Thyroid gland (tissue), 4 donors: ENCODE measurements at regions not wholly inside any gene's neighbourhood (a gene's known extent, or its start where the extent isn't known, plus 50 kb on each side); places are given as distances from the start of the nearest gene placed in this dataset.

Source experiments
- DNase-seq, 2 donors: peaks; one replicate each; pipeline ENCODE4 v3.0.0-alpha.2; 2019
- H3K27ac ChIP-seq, 3 donors: fragments of 200-600 bp; sonication (generic); 1 replicate in 2 of 3; 2 replicates in 1 of 3; pipeline ENCODE4 v1.5.1; 2016 to 2019; ENCODE audit warnings: mild to moderate bottlenecking in 1 of 3, moderate library complexity in 1 of 3
- H3K27me3 ChIP-seq: fragments of 200-600 bp; sonication (generic); one replicate; pipeline ENCODE4 v1.5.1; 2019
- H3K36me3 ChIP-seq, 2 donors: fragments of 200-600 bp; sonication (generic); one replicate each; pipeline ENCODE4 v1.5.1; 2016 to 2019
- H3K4me1 ChIP-seq, 2 donors: fragments of 200-600 bp; sonication (generic); one replicate each; pipeline ENCODE4 v1.5.1; 2017 to 2019
- H3K4me3 ChIP-seq, 3 donors: fragments of 200-600 bp; sonication (generic); replicated peaks in 1 of 3; 1 replicate in 2 of 3; 2 replicates in 1 of 3; pipeline ENCODE4 v1.5.1; 2016; ENCODE audit warnings: mild to moderate bottlenecking in 1 of 3
- H3K9me3 ChIP-seq: fragments of 200-600 bp; sonication (generic); one replicate; pipeline ENCODE4 v1.5.1; 2017
- CTCF ChIP-seq, 6 experiments: fragments of 200-600 bp in 3 of 6; fragments of 450-650 bp in 3 of 6; sonication (generic) in 3 of 6; IDR thresholded peaks; one replicate each; pipeline ENCODE4 v1.5.1; 2016 to 2019; ENCODE audit warnings: antibody characterized with exemption in 6 of 6, mild to moderate bottlenecking in 2 of 6, inconsistent platforms in 1 of 6, moderate library complexity in 1 of 6
- POLR2A ChIP-seq, 2 donors: fragments of 450-650 bp; IDR thresholded peaks; one replicate each; pipeline ENCODE4 v1.6.1; 2017; ENCODE audit warnings: antibody characterized with exemption in 2 of 2, mild to moderate bottlenecking in 2 of 2, moderate library complexity in 1 of 2
- WGBS, 2 donors: methylation state at CpG; one replicate each; pipeline ENCODE4 v1.1.5; 2017; 5-methylcytosine and 5-hydroxymethylcytosine counted together
- intact Hi-C: fragments of 100-400 bp; cut with DNase I; formaldehyde crosslinking; loops from one replicate; pipeline ENCODE4 v1.15.1; 2023

GRCh38 chr14:80428171-80428570 lies 216.9 kb upstream of the DIO2 start:
- Histone ChIP-seq H3K4me1 (peaks cover 0 to 4% of the 10 kb centered on the region in 2 donors), H3K36me3 (no peaks in the 10 kb centered on the region), H3K9me3 (no peaks in the 10 kb centered on the region), H3K27ac (no peak overlapping the region), H3K4me3 (no peak overlapping the region), H3K27me3 (no peaks in the 10 kb centered on the region)
- DNase-seq, result no peak
- intact Hi-C loops, result no loop called here
- 77 to 81% methylated on average over 3 of the region's 3 CpGs for WGBS, 2 donors
- no peak for TF ChIP-seq POLR2A (IDR thresholded peaks at IDR 0.05)
- no peak for TF ChIP-seq CTCF (IDR thresholded peaks at IDR 0.05)

- 50 to 61% methylated on average over 3 of the region's 3 CpGs for WGBS, 2 donors
Observed at GRCh38 chr14:80427101-80427500, 215.8 kb upstream of the DIO2 start.

GRCh38 chr14:80426683-80427082 lies 215.4 kb upstream of the DIO2 start:
- H3K27ac ChIP-seq, result no peak overlapping the region
- H3K4me1 ChIP-seq, result peaks cover 0 to 4% of the 10 kb centered on the region in 2 donors
- TF ChIP-seq POLR2A (IDR thresholded peaks at IDR 0.05), result no peak
- TF ChIP-seq CTCF (IDR thresholded peaks at IDR 0.05), result no peak
- DNase-seq, result no peak
- WGBS, 2 donors, result 98 to 100% methylated on average over 1 of the region's 1 CpG
- H3K9me3 ChIP-seq, result no peaks in the 10 kb centered on the region
- no peaks in the 10 kb centered on the region for H3K27me3 ChIP-seq
- intact Hi-C loops, result no loop called here
- no peaks in the 10 kb centered on the region for H3K36me3 ChIP-seq
- no peak overlapping the region for H3K4me3 ChIP-seq

More at GRCh38 chr14:80427101-80427500, 215.8 kb upstream of the DIO2 start:
- Histone ChIP-seq H3K27me3 (no peaks in the 10 kb centered on the region), H3K27ac (no peak overlapping the region), H3K36me3 (no peaks in the 10 kb centered on the region), H3K4me3 (no peak overlapping the region), H3K9me3 (no peaks in the 10 kb centered on the region), H3K4me1 (peaks cover 0 to 4% of the 10 kb centered on the region in 2 donors)
- no peak for DNase-seq
- intact Hi-C loops, result no loop called here
- TF ChIP-seq POLR2A (IDR thresholded peaks at IDR 0.05), result no peak
- no peak for TF ChIP-seq CTCF (IDR thresholded peaks at IDR 0.05)

- Histone ChIP-seq H3K4me3 (no peak overlapping the region), H3K27me3 (no peaks in the 10 kb centered on the region), H3K9me3 (no peaks in the 10 kb centered on the region), H3K27ac (no peak overlapping the region), H3K36me3 (no peaks in the 10 kb centered on the region), H3K4me1 (peaks cover 0 to 4% of the 10 kb centered on the region in 2 donors)
- 74 to 83% methylated on average over 5 of the region's 5 CpGs for WGBS, 2 donors
- no peak for TF ChIP-seq POLR2A (IDR thresholded peaks at IDR 0.05)
- no peak for TF ChIP-seq CTCF (IDR thresholded peaks at IDR 0.05)
- intact Hi-C loops, result no loop called here
- no peak for DNase-seq
Observed at GRCh38 chr14:80425686-80426085, 214.4 kb upstream of the DIO2 start.

- Histone ChIP-seq H3K4me3 (no peak overlapping the region), H3K9me3 (no peaks in the 10 kb centered on the region), H3K36me3 (no peaks in the 10 kb centered on the region), H3K4me1 (no peaks in the 10 kb centered on the region), H3K27me3 (no peaks in the 10 kb centered on the region), H3K27ac (no peak overlapping the region)
- TF ChIP-seq CTCF (IDR thresholded peaks at IDR 0.05) (no peak), POLR2A (IDR thresholded peaks at IDR 0.05) (no peak)
- 74 to 76% methylated on average over 4 of the region's 4 CpGs for WGBS, 2 donors
- DNase-seq, result no peak
- intact Hi-C loops, result no loop called here
Observed at GRCh38 chr14:80419769-80420168, 208.5 kb upstream of the DIO2 start.
